ENCODE measurements at regions not wholly inside any gene's neighbourhood (a gene's known extent, or its start where the extent isn't known, plus 50 kb on each side); places are given as distances from the start of the nearest gene placed in this dataset.
"Not testable (repeated sequence)": the region's sequence is repeated elsewhere in the genome, so short reads cannot be mapped to it uniquely, and the experiment has no call there.

DNA sequence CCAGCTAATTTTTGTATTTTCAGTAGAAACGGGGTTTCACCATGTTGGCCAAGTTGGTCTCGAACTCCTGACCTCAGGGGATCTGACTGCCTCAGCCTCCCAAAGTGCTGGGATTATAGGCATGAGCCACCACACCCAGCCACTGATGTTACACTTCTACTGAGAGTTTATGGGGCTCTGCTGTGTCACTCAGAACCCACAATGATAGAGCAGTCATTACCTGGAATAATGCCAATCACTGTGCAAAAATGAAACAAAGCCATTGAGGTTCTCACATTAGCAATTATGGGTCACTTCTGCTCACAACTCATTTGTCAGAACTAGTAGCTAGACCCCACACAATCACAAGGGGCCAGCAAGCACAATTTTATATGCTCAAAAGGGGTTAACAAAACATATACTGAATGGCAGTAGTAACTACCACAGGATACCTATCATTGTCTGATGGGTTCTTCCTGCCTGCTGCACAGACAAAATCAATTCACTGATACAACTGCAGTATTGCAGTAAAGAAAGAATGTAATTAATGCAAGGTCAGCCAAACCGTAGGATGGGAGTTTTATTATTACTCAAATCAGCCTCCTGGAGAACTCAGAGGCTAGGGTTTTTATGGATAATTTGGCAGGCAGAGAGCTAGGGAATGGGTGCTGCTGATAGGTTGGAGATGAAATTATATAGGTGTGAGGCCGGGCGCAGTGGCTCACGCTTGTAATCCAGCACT lies 72.1 kb upstream of the TRIM24 start:
- H3K27ac Mint-ChIP-seq = no peak overlapping the region

GRCh38 chr7:138388673-138389491 lies 71.2 kb upstream of the TRIM24 start:
- no peak overlapping the region for H3K27ac Mint-ChIP-seq
- no peaks in the 10 kb centered on the region for H3K9me3 Mint-ChIP-seq
- no peaks in the 10 kb centered on the region for H3K36me3 Mint-ChIP-seq
- no peak overlapping the region for H3K4me3 Mint-ChIP-seq
- no peaks in the 10 kb centered on the region for H3K27me3 Mint-ChIP-seq
- no peaks in the 10 kb centered on the region for H3K4me1 Mint-ChIP-seq

More for the DNA sequence above, 72.1 kb upstream of the TRIM24 start:
- H3K27me3 Mint-ChIP-seq = no peaks in the 10 kb centered on the region
- no peaks in the 10 kb centered on the region for H3K4me1 Mint-ChIP-seq
- no peak overlapping the region for H3K4me3 Mint-ChIP-seq
- no peaks in the 10 kb centered on the region for H3K36me3 Mint-ChIP-seq
- no peaks in the 10 kb centered on the region for H3K9me3 Mint-ChIP-seq

- Mint-ChIP-seq H3K4me3 (no peak overlapping the region), H3K27ac (no peak overlapping the region), H3K4me1 (no peaks in the 10 kb centered on the region), H3K27me3 (no peaks in the 10 kb centered on the region), H3K36me3 (no peaks in the 10 kb centered on the region), H3K9me3 (no peaks in the 10 kb centered on the region)
Measured at GRCh38 chr7:138395763-138396162, 64.3 kb upstream of the TRIM24 start.

DNA sequence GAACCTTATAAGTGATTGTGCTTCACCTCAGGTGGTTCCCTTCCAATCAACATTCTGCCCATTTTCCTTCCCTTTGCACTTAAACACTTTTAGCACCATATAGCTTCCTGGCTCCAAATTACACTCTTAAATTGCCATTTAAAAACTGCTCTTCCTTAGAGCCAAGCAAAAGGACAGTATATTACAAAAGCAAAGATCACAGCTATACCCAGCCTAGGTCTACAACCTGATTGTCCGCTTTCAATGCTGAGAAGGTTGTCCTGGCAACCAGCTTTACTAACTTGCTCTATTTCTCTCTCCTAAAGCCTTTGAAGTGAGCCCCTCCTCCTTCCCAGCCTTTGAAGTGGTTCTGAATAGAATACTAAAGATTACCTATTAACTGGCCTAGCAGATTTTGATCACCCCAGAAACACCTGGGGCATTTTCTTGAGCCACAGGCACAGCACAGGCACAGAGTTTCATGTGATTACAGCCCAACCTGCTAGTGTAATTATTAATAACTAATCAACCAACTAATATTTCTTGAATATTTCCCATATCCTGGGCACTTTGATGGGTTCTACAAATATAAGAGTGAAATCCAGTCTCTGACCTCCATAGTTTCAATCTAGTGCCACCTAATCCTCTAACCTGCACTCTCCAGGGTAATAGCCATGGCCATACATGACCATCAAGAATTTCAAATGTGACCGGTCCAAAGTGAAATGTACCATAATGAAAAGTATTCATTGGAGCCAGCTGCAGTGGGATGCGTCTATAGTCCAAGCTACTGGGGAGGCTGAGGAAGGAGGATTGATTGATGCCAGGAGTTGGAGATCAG lies 63.6 kb upstream of the TRIM24 start:
- H3K27me3 Mint-ChIP-seq = no peaks in the 10 kb centered on the region
- no peaks in the 10 kb centered on the region for H3K9me3 Mint-ChIP-seq
- no peaks in the 10 kb centered on the region for H3K4me1 Mint-ChIP-seq
- no peaks in the 10 kb centered on the region for H3K36me3 Mint-ChIP-seq
- no peak overlapping the region for H3K4me3 Mint-ChIP-seq
- H3K27ac Mint-ChIP-seq = no peak overlapping the region

GRCh38 chr7:138397071-138397433 lies 63.0 kb upstream of the TRIM24 start:
- H3K27me3 Mint-ChIP-seq, H3K36me3 Mint-ChIP-seq, H3K4me1 Mint-ChIP-seq, H3K4me3 Mint-ChIP-seq, H3K9me3 Mint-ChIP-seq, H3K27ac Mint-ChIP-seq: not testable (repeated sequence)

DNA sequence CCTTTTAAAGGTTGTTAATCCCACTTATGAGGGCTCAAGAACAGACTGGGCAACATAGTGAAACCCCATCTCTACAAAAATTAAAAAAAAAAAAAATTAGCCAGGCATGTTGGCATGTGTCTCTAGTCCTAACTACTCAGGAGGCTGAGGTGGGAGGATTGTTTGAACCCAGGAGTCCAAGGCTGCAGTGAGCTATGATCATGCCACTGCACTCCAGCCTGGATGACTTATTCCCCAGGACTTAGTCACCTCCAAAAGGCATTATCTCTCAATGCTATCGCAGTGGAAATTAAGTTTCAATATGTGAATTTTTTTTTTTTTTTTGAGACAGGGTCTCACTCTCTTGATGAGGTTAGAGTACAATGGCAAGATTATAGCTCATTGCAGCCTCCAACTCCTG lies 61.2 kb upstream of the TRIM24 start:
- Mint-ChIP-seq H3K36me3 (no peaks in the 10 kb centered on the region), H3K27me3 (no peaks in the 10 kb centered on the region), H3K27ac (no peak overlapping the region), H3K4me1 (no peaks in the 10 kb centered on the region), H3K9me3 (no peaks in the 10 kb centered on the region), H3K4me3 (no peak overlapping the region)

GRCh38 chr7:138400400-138400886 lies 59.6 kb upstream of the TRIM24 start:
- H3K4me3 Mint-ChIP-seq = no peak overlapping the region
- no peaks in the 10 kb centered on the region for H3K36me3 Mint-ChIP-seq
- no peaks in the 10 kb centered on the region for H3K9me3 Mint-ChIP-seq
- no peaks in the 10 kb centered on the region for H3K27me3 Mint-ChIP-seq
- H3K4me1 Mint-ChIP-seq = no peaks in the 10 kb centered on the region
- H3K27ac Mint-ChIP-seq = no peak overlapping the region

DNA sequence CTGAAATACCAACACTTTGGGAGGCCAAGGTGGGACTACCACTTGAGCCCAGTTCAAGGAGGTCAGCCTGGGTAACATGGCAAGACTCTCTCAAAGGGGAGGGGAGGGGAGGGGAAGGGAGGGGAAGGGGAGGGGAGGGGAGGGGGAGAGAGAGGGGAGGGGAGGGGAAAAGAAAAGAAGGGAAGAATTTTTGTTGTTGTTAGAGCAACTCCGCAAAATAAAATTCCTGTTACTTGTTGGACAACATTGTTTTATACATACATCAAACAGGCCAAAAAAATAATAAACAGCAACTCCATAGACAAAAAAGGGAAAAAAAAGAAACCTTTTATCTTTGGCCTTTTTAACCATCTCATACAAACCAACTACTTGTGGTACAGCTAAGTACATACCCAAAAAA lies 57.3 kb upstream of the TRIM24 start:
- no peaks in the 10 kb centered on the region for H3K9me3 Mint-ChIP-seq
- no peak overlapping the region for H3K27ac Mint-ChIP-seq
- H3K36me3 Mint-ChIP-seq = no peaks in the 10 kb centered on the region
- no peaks in the 10 kb centered on the region for H3K4me1 Mint-ChIP-seq
- no peak overlapping the region for H3K4me3 Mint-ChIP-seq
- H3K27me3 Mint-ChIP-seq = no peaks in the 10 kb centered on the region

- H3K9me3 Mint-ChIP-seq = no peaks in the 10 kb centered on the region
- H3K36me3 Mint-ChIP-seq = no peaks in the 10 kb centered on the region
- no peaks in the 10 kb centered on the region for H3K27me3 Mint-ChIP-seq
- H3K27ac Mint-ChIP-seq = no peak overlapping the region
- no peak overlapping the region for H3K4me3 Mint-ChIP-seq
- H3K4me1 Mint-ChIP-seq = no peaks in the 10 kb centered on the region
Measured at GRCh38 chr7:138405496-138405895, 54.6 kb upstream of the TRIM24 start.

DNA sequence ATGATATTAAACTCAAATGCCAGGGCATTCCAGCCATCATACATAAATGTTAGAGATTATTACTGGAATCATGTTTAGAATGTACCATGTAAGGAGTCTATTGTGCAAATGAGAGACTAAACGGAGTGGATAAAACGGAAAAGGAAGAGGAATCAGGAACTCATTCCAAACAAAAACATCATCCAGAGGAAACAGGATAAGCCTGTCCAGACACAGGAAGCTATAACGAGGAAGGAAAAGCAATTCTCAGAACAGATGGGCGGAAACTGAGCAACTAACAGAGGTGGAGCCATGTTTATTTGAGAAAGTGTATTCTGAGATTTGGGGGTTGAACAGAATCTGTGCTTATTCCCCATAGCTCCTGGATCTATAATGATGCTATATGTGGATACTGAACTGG lies 52.3 kb upstream of the TRIM24 start:
- no peaks in the 10 kb centered on the region for H3K4me1 Mint-ChIP-seq
- H3K27me3 Mint-ChIP-seq = peaks cover under 1% of the 10 kb centered on the region
- H3K4me3 Mint-ChIP-seq = no peak overlapping the region
- no peaks in the 10 kb centered on the region for H3K36me3 Mint-ChIP-seq
- no peak overlapping the region for H3K27ac Mint-ChIP-seq
- no peaks in the 10 kb centered on the region for H3K9me3 Mint-ChIP-seq

Measured in activated naive CD4-positive, alpha-beta T cell treated with anti-CD3 and anti-CD28 coated beads, Interleukin-2, amount 50 U/mL, for 24 hours (primary cell).